Mesothelial cell of epicardium (in vitro differentiated cells): ENCODE measurements at regions not wholly inside any gene's neighbourhood (a gene's known extent, or its start where the extent isn't known, plus 50 kb on each side); places are given as distances from the start of the nearest gene placed in this dataset.

Experiments
- DNase-seq, 2 experiments: peaks; one replicate each; pipeline ENCODE4 v3.0.0; 2021; ENCODE audit warnings: low spot score in 2 of 2; ENCODE audit not compliant: unreplicated experiment in 2 of 2
- H3K27ac Mint-ChIP-seq: 2 replicates; pipeline ENCODE4 v1.8.0; 2021; ENCODE audit warnings: mixed read lengths
- H3K27me3 Mint-ChIP-seq: 2 replicates; pipeline ENCODE4 v1.8.0; 2021; ENCODE audit warnings: low read depth, mixed read lengths
- H3K36me3 Mint-ChIP-seq: 2 replicates; pipeline ENCODE4 v1.8.0; 2021; ENCODE audit warnings: mixed read lengths
- H3K4me1 Mint-ChIP-seq: 2 replicates; pipeline ENCODE4 v1.8.0; 2021; ENCODE audit warnings: mixed read lengths
- H3K4me3 Mint-ChIP-seq: 2 replicates; pipeline ENCODE4 v1.8.0; 2021; ENCODE audit warnings: mild to moderate bottlenecking, moderate library complexity, mixed read lengths
- H3K9me3 Mint-ChIP-seq: 2 replicates; pipeline ENCODE4 v1.8.0; 2021; ENCODE audit warnings: mixed read lengths
- TF ChIP-seq, protein P1 (sequence below): fragments of 200-600 bp; sonication (generic); IDR thresholded peaks from one replicate; pipeline ENCODE4 v1.5.0; 2021; ENCODE audit warnings: antibody characterized with exemption; ENCODE audit not compliant: unreplicated experiment

DNA sequence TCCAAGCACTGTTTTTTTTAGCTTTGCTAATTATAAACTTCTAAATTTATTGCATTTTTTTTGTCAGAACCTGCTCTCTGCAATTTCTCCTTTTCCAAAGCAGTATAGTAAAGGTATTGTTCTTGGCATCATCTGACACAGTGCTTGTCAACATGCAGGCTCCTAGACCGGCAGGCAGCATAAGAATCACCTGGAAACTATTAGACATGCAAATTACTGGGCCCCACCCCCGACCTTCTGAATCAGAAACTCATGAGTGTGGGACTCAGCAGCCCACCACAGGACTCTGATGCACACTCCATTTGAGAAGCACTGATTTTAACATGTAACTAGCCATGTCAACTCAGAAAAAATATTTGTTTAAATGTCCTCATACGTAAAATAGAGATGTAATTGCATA lies 551.1 kb upstream of the CELF4 start:
- peaks cover 6% of the 10 kb centered on the region for H3K4me1 Mint-ChIP-seq
- no peak overlapping the region for H3K4me3 Mint-ChIP-seq
- H3K27ac Mint-ChIP-seq = no peak overlapping the region
- no peak for DNase-seq
- no peaks in the 10 kb centered on the region for H3K27me3 Mint-ChIP-seq
- H3K9me3 Mint-ChIP-seq = no peaks in the 10 kb centered on the region
- H3K36me3 Mint-ChIP-seq = no peaks in the 10 kb centered on the region
- TF ChIP-seq, protein P1, sequence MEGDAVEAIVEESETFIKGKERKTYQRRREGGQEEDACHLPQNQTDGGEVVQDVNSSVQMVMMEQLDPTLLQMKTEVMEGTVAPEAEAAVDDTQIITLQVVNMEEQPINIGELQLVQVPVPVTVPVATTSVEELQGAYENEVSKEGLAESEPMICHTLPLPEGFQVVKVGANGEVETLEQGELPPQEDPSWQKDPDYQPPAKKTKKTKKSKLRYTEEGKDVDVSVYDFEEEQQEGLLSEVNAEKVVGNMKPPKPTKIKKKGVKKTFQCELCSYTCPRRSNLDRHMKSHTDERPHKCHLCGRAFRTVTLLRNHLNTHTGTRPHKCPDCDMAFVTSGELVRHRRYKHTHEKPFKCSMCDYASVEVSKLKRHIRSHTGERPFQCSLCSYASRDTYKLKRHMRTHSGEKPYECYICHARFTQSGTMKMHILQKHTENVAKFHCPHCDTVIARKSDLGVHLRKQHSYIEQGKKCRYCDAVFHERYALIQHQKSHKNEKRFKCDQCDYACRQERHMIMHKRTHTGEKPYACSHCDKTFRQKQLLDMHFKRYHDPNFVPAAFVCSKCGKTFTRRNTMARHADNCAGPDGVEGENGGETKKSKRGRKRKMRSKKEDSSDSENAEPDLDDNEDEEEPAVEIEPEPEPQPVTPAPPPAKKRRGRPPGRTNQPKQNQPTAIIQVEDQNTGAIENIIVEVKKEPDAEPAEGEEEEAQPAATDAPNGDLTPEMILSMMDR = no peak

DNA sequence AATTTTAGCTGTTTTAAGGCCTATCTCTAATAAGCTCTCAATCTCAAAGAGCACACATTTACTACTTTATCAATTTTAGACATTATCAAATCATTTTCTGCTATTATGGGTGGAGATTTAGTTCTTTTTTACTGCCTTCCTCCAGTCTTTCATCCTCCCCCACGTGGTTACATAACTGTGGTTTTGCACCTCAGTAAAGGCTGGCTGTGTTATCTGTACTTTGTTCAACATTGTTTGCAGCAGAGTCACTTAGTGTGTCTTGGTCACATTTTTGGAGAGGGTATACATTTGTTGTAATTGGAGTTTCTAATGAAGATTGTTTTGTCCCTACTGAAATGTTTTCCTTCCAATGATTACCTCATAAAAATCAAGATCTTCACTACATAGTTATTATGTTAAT lies 549.6 kb upstream of the CELF4 start:
- H3K4me3 Mint-ChIP-seq = no peak overlapping the region
- H3K27ac Mint-ChIP-seq = no peak overlapping the region
- DNase-seq = no peak
- H3K36me3 Mint-ChIP-seq = no peaks in the 10 kb centered on the region
- no peaks in the 10 kb centered on the region for H3K27me3 Mint-ChIP-seq
- H3K4me1 Mint-ChIP-seq = peaks cover 6% of the 10 kb centered on the region
- TF ChIP-seq, protein P1 = no peak
- H3K9me3 Mint-ChIP-seq = peaks cover 5% of the 10 kb centered on the region

DNA sequence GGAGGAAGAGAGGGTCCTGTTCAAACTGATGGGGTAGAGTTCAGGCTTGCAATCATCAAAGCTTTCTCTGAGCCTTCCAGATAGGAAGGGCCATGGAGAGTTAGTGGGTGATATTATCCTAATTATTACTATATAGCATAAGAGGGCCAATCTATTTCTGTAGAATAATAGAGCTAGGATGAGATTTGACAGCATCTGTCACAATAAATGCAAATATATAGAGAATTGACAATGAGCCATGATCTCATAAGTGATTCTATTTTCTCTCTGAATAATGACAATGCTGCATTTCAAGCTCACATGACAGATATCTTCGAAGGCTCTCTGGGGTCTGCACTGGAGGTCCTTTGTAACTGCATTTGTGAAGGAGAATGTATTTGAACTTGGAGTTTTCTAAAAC lies 521.9 kb upstream of the CELF4 start:
- no peak for DNase-seq
- H3K4me1 Mint-ChIP-seq = no peaks in the 10 kb centered on the region
- no peak overlapping the region for H3K4me3 Mint-ChIP-seq
- peaks cover 18% of the 10 kb centered on the region for H3K27me3 Mint-ChIP-seq
- no peaks in the 10 kb centered on the region for H3K36me3 Mint-ChIP-seq
- TF ChIP-seq, protein P1 = no peak
- no peak overlapping the region for H3K27ac Mint-ChIP-seq
- H3K9me3 Mint-ChIP-seq = no peaks in the 10 kb centered on the region

DNA sequence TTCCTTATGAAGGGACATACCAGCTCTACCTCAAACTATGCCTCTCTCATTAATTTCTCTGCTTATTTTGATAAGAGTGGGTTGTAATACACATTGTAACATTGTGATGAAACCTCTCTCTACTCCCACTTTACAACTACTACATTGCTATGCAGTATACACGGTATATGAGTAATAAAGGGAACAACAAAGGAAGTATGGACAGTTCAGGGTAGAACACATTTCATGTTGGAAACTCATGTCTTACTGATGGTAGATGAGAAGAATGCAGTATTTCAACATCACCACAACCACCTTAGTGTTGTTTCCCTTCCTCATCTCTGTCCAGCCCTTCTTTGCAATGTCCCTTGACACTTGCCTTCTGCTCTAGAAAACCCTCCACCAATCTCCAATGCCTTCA lies 515.9 kb upstream of the CELF4 start:
- H3K36me3 Mint-ChIP-seq = no peaks in the 10 kb centered on the region
- TF ChIP-seq, protein P1 = no peak
- DNase-seq = no peak
- no peaks in the 10 kb centered on the region for H3K4me1 Mint-ChIP-seq
- H3K27me3 Mint-ChIP-seq = peaks cover 23% of the 10 kb centered on the region
- H3K9me3 Mint-ChIP-seq = no peaks in the 10 kb centered on the region
- no peak overlapping the region for H3K4me3 Mint-ChIP-seq
- no peak overlapping the region for H3K27ac Mint-ChIP-seq

DNA sequence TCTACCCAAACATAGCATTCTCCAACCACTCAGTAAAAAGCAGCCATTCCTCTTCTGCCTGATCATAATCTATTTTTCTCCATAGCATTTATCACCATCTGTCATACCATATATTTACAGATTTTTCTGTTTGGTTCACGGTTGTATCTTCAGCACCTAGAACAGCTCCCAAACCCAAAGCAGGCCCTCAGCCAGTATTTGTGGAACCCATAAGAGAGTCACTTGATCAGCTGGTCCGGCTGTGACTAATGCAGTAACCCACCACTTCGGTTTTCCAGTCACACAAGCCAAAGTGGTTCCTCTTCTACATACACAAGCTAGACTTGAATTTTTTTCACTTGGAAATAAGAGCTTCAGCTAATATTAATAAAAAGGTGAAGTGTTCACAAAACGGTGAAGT lies 511.6 kb upstream of the CELF4 start:
- no peak for DNase-seq
- Mint-ChIP-seq H3K27me3 (peaks cover 23% of the 10 kb centered on the region), H3K9me3 (no peaks in the 10 kb centered on the region), H3K4me3 (no peak overlapping the region), H3K36me3 (no peaks in the 10 kb centered on the region), H3K27ac (no peak overlapping the region), H3K4me1 (no peaks in the 10 kb centered on the region)
- TF ChIP-seq, protein P1 = no peak
